ENCODE measurements at regions not wholly inside any gene's neighbourhood (a gene's known extent, or its start where the extent isn't known, plus 50 kb on each side); places are given as distances from the start of the nearest gene placed in this dataset.

DNA sequence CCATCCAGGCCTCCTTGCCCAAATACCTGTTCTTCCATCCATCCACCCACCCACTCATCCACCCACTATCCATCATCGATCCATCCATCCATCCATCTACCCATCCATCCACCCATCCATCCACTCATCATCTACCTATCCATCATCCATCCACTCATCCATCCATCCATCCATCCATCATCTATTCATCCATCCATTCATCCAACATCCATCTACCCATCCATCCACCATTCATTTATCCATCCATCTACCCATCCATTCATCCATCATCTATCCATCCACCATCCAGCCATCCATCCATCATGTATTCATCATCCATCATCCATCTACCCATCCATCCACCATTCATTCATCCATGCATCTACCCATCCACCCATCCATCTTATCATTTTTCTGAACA, 413.2 kb downstream of the CTTN start:
- Histone ChIP-seq H3K4me3 (replicated peaks in 1 of 4; ENCODE audit: control extremely low read depth in 1 of 4, insufficient read depth in 1 of 4, low read depth in 3 of 4, low read length in 4 of 4) (no peak overlapping the region), H3K27ac (ENCODE audit: insufficient read depth, low read length) (no peak overlapping the region), H3K27me3 (ENCODE audit: control insufficient read depth, insufficient read depth, low read length) (no peaks in the 10 kb centered on the region), H3K9ac (ENCODE audit: insufficient read depth, low read length) (no peak overlapping the region), H3K4me2 (ENCODE audit: extremely low read depth, insufficient read depth, low read length) (no peak overlapping the region), H3K79me2 (ENCODE audit: control insufficient read depth, insufficient read depth, low read length) (no peaks in the 10 kb centered on the region), H3K4me1 (ENCODE audit: control insufficient read depth, extremely low read depth, insufficient read depth, low read length) (no peaks in the 10 kb centered on the region), H4K20me1 (ENCODE audit: control insufficient read depth, extremely low read depth, insufficient read depth, low read length) (no peaks in the 10 kb centered on the region), H3K9me3 (ENCODE audit: control insufficient read depth, insufficient read depth, low read depth, low read length) (no peaks in the 10 kb centered on the region), H2AFZ (ENCODE audit: low read length) (no peak overlapping the region), H3K36me3 (ENCODE audit: control insufficient read depth, insufficient read depth, low read length) (no peaks in the 10 kb centered on the region)
- DNase-seq (ENCODE audit: low read depth in 2 of 2), result no peak
- TF ChIP-seq, protein P1, sequence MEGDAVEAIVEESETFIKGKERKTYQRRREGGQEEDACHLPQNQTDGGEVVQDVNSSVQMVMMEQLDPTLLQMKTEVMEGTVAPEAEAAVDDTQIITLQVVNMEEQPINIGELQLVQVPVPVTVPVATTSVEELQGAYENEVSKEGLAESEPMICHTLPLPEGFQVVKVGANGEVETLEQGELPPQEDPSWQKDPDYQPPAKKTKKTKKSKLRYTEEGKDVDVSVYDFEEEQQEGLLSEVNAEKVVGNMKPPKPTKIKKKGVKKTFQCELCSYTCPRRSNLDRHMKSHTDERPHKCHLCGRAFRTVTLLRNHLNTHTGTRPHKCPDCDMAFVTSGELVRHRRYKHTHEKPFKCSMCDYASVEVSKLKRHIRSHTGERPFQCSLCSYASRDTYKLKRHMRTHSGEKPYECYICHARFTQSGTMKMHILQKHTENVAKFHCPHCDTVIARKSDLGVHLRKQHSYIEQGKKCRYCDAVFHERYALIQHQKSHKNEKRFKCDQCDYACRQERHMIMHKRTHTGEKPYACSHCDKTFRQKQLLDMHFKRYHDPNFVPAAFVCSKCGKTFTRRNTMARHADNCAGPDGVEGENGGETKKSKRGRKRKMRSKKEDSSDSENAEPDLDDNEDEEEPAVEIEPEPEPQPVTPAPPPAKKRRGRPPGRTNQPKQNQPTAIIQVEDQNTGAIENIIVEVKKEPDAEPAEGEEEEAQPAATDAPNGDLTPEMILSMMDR (conservative IDR thresholded peaks at IDR 0.05 in 1 of 2, IDR thresholded peaks at IDR 0.05 in 1 of 2; ENCODE audit: low read depth in 1 of 2, low read length in 2 of 2), result no peak
- no peak for TF ChIP-seq EZH2 (IDR thresholded peaks at IDR 0.05; ENCODE audit: low read length, missing control alignments)

DNA sequence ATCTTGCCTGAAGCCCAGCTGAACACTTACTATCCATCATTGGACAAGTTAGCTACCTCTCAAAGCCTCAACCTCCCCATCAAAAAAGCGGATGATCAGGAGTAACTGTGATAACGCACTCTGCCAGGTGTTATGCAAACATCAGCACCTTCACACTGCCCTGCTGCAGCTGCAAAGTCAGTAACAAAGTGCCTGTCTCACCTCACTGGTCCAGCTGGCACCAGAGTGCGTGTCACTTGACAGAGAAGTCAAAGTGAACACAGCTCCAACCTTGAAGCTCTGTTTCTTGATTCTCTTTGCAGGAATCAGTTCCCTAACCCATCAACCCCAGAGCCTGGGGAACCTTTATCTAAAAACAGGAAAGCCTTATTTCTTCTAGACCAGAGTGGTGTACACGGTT, 413.6 kb downstream of the CTTN start:
- no peak overlapping the region for H3K4me2 ChIP-seq (ENCODE audit: extremely low read depth, insufficient read depth, low read length)
- H2AFZ ChIP-seq (ENCODE audit: low read length), result no peak overlapping the region
- no peaks in the 10 kb centered on the region for H4K20me1 ChIP-seq (ENCODE audit: control insufficient read depth, extremely low read depth, insufficient read depth, low read length)
- H3K79me2 ChIP-seq (ENCODE audit: control insufficient read depth, insufficient read depth, low read length), result no peaks in the 10 kb centered on the region
- no peak overlapping the region for H3K27ac ChIP-seq (ENCODE audit: insufficient read depth, low read length)
- H3K4me1 ChIP-seq (ENCODE audit: control insufficient read depth, extremely low read depth, insufficient read depth, low read length), result no peaks in the 10 kb centered on the region
- H3K36me3 ChIP-seq (ENCODE audit: control insufficient read depth, insufficient read depth, low read length), result no peaks in the 10 kb centered on the region
- H3K9me3 ChIP-seq (ENCODE audit: control insufficient read depth, insufficient read depth, low read depth, low read length), result no peaks in the 10 kb centered on the region
- DNase-seq (ENCODE audit: low read depth in 2 of 2), result no peak
- H3K4me3 ChIP-seq (replicated peaks in 1 of 4; ENCODE audit: control extremely low read depth in 1 of 4, insufficient read depth in 1 of 4, low read depth in 3 of 4, low read length in 4 of 4), result no peak overlapping the region
- H3K9ac ChIP-seq (ENCODE audit: insufficient read depth, low read length), result no peak overlapping the region
- TF ChIP-seq, protein P1 (conservative IDR thresholded peaks at IDR 0.05 in 1 of 2, IDR thresholded peaks at IDR 0.05 in 1 of 2; ENCODE audit: low read depth in 1 of 2, low read length in 2 of 2), result no peak
- no peak for TF ChIP-seq EZH2 (IDR thresholded peaks at IDR 0.05; ENCODE audit: low read length, missing control alignments)
- no peaks in the 10 kb centered on the region for H3K27me3 ChIP-seq (ENCODE audit: control insufficient read depth, insufficient read depth, low read length)

DNA sequence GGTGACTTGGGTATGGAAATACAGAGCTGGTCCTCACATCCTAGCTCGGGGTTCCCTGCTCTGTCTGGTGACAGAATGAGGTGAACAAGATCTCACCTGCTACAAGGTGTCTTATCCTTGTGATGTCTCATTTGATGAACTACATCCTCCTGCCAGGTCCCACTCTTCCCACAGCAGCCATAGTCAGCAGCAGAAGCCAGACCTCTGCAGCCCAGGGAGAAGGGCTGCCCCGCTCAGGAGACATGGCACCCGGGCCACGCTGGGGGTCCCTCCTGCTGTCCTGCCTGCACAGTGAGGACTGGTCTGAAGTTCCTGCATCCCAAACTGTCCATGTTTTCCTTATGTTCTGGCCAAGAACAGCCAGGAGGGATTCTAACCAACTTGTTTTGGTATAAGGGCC, 414.1 kb downstream of the CTTN start:
- no peaks in the 10 kb centered on the region for H4K20me1 ChIP-seq (ENCODE audit: control insufficient read depth, extremely low read depth, insufficient read depth, low read length)
- H3K4me2 ChIP-seq (ENCODE audit: extremely low read depth, insufficient read depth, low read length), result no peak overlapping the region
- no peak overlapping the region for H3K4me3 ChIP-seq (replicated peaks in 1 of 4; ENCODE audit: control extremely low read depth in 1 of 4, insufficient read depth in 1 of 4, low read depth in 3 of 4, low read length in 4 of 4)
- TF ChIP-seq EZH2 (IDR thresholded peaks at IDR 0.05; ENCODE audit: low read length, missing control alignments), result no peak
- TF ChIP-seq, protein P1 (conservative IDR thresholded peaks at IDR 0.05 in 1 of 2, IDR thresholded peaks at IDR 0.05 in 1 of 2; ENCODE audit: low read depth in 1 of 2, low read length in 2 of 2), result no peak
- H2AFZ ChIP-seq (ENCODE audit: low read length), result no peak overlapping the region
- no peaks in the 10 kb centered on the region for H3K36me3 ChIP-seq (ENCODE audit: control insufficient read depth, insufficient read depth, low read length)
- H3K27me3 ChIP-seq (ENCODE audit: control insufficient read depth, insufficient read depth, low read length), result no peaks in the 10 kb centered on the region
- no peak overlapping the region for H3K27ac ChIP-seq (ENCODE audit: insufficient read depth, low read length)
- H3K79me2 ChIP-seq (ENCODE audit: control insufficient read depth, insufficient read depth, low read length), result no peaks in the 10 kb centered on the region
- no peak overlapping the region for H3K9ac ChIP-seq (ENCODE audit: insufficient read depth, low read length)
- no peak for DNase-seq (ENCODE audit: low read depth in 2 of 2)
- no peaks in the 10 kb centered on the region for H3K4me1 ChIP-seq (ENCODE audit: control insufficient read depth, extremely low read depth, insufficient read depth, low read length)
- H3K9me3 ChIP-seq (ENCODE audit: control insufficient read depth, insufficient read depth, low read depth, low read length), result no peaks in the 10 kb centered on the region
